Astrocyte of the spinal cord (primary cell): ENCODE measurements at regions not wholly inside any gene's neighbourhood (a gene's known extent, or its start where the extent isn't known, plus 50 kb on each side); places are given as distances from the start of the nearest gene placed in this dataset.
A peak's percentile ranks its signal among the peaks of the same experiment; 100 is the strongest.

ENCODE experiments used
- DNase-seq: peaks from one replicate; pipeline ENCODE4 v3.0.0; 2011; ENCODE audit warnings: low read depth, low spot score
- H3K4me3 ChIP-seq: 2 replicates; pipeline ENCODE4 v1.5.1; 2011; ENCODE audit warnings: low read depth, mild to moderate bottlenecking, low read length, moderate library complexity
- in situ Hi-C: cut with HindIII; loops from 2 replicates; pipeline ENCODE4 v1.10.0; 2017; ENCODE audit warnings: low sequenced_read_pairs
- TF ChIP-seq, protein P1 (sequence below): IDR thresholded peaks from 2 replicates; pipeline ENCODE4 v1.5.1; 2012; ENCODE audit warnings: low read depth, mild to moderate bottlenecking, low read length, inconsistent platforms

DNA sequence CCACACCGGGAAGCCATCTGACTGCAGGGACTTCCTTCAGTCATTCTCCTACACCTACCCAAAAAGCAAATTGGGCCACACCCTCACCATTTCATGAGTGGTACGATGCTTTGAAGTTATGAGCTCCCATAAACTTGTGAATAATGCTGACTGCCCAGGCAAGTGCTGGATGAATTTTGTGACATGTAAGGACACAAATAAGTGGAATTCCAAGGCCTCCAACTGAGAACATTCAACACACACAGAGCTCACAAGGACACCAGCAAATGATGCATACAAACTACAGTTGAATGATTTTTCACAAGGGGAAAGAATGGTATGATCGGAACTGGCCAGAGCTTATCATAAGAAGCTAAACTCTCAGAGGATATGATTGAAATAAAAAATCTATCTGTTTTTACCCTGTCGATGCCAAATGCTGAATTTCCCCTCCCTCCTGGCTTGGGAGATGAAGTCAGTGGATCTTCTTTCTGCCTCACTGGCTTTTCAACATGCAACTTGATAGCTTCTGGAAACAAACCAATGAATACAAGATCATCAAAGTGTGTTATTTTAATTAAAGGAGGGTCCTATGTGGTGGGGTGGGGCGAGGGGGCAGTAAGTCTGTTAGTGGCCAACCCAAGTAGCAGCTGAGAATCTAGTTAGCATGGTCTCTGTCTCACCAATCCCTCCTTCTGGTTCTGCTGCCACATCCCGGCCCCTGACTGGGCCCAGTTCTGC is 123.8 kb downstream of the WT1 start:
- TF ChIP-seq, protein P1, sequence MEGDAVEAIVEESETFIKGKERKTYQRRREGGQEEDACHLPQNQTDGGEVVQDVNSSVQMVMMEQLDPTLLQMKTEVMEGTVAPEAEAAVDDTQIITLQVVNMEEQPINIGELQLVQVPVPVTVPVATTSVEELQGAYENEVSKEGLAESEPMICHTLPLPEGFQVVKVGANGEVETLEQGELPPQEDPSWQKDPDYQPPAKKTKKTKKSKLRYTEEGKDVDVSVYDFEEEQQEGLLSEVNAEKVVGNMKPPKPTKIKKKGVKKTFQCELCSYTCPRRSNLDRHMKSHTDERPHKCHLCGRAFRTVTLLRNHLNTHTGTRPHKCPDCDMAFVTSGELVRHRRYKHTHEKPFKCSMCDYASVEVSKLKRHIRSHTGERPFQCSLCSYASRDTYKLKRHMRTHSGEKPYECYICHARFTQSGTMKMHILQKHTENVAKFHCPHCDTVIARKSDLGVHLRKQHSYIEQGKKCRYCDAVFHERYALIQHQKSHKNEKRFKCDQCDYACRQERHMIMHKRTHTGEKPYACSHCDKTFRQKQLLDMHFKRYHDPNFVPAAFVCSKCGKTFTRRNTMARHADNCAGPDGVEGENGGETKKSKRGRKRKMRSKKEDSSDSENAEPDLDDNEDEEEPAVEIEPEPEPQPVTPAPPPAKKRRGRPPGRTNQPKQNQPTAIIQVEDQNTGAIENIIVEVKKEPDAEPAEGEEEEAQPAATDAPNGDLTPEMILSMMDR: no peak
- DNase-seq: no peak
- in situ Hi-C loops: no loop called here
- no peak overlapping the region for H3K4me3 ChIP-seq

- H3K4me3 ChIP-seq: no peak overlapping the region
- in situ Hi-C loops: no loop called here
- TF ChIP-seq, protein P1: no peak
- no peak for DNase-seq
These were observed 123.0 kb downstream of the WT1 start for GRCh38 chr11:32312206-32312817.

DNA sequence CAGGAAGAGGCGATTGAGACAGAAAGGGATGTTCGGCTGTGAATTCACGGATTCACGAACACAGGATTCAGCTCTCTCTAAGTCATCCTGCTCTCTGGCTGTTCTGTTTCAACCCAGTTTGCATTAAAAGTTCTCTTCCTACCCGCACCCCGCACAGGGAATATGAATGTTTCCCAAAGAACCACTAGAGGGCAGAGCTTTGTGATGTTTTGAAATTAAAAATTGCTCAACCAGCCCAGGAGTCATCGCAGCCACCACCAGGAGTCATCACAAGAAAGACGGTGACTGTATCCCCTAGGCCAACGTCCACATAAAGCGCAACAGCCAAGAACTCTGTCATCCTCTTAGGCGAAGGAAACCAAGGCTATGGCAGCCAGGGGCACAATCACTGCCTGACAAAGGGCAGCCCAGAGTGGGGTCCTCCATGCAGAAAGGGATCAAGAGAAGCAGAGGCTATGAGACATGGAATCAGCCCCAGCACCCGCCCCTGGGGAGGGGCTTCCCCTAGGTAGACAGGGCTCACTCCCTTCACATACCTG is 122.4 kb downstream of the WT1 start:
- DNase-seq: peak; percentile 50
- in situ Hi-C loops: no loop called here
- no peak overlapping the region for H3K4me3 ChIP-seq
- TF ChIP-seq, protein P1: peak; percentile 62

DNA sequence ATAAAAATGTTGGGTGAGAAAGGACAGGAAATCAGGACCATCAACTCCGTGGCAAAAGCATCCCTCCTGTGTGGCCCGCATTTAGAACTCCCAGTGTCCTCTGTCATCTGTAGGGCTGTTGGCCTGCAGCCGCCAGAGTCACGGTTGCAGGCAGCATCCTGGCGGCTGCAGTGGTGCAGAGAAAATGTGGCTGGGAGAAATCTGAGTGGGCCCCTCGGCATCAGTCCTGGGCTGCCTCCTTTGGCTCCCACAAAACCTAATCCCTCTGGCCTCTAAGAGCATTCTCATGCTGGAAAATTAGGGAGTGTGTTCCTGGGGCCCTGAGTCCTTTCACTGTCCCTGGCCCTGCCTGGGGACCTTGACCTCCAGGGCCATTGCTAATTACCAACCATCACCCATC is 121.9 kb downstream of the WT1 start:
- no peak overlapping the region for H3K4me3 ChIP-seq
- TF ChIP-seq, protein P1: no peak
- in situ Hi-C loops: no loop called here
- no peak for DNase-seq

GRCh38 chr11:32315121-32315520 is 120.2 kb downstream of the WT1 start:
- no peak overlapping the region for H3K4me3 ChIP-seq
- TF ChIP-seq, protein P1: no peak
- DNase-seq: no peak
- in situ Hi-C loops: no loop called here

DNA sequence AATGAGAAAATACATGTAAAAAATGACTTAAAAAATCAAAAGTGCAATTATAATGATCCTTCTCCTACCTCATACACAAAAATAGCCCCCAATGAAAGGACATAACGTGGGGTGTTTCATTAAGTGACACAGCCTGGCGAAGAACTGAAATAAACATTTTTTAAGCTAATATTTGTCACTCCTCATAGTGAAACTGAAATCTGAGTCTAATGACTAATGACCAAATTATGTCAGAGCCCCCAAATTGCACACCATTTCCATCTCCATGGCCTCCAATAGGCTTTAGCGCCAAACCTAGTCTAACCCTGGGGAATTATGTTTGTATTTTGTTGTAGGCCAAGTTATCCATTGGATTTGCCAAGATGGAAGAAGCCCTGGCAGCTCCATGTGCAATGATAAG is 119.1 kb downstream of the WT1 start:
- no peak for DNase-seq
- in situ Hi-C loops: no loop called here
- TF ChIP-seq, protein P1: no peak
- no peak overlapping the region for H3K4me3 ChIP-seq
